WERI-Rb-1 (cell line): ENCODE measurements at regions not wholly inside any gene's neighbourhood (a gene's known extent, or its start where the extent isn't known, plus 50 kb on each side); places are given as distances from the start of the nearest gene placed in this dataset.

Experiments
- DNase-seq: peaks from one replicate; pipeline ENCODE4 v3.0.0-alpha.2; 2020
- H3K27ac ChIP-seq: fragments of 250-450 bp; sonication (Bioruptor Pico); 2 replicates; pipeline ENCODE4 v1.5.1; 2020; ENCODE audit warnings: mild to moderate bottlenecking, moderate library complexity
- H3K27me3 ChIP-seq: fragments of 250-450 bp; sonication (Bioruptor Pico); 2 replicates; pipeline ENCODE4 v1.5.1; 2021; ENCODE audit warnings: mild to moderate bottlenecking, low read depth, moderate library complexity; ENCODE audit not compliant: insufficient read depth, severe bottlenecking
- H3K36me3 ChIP-seq: fragments of 250-450 bp; sonication (Bioruptor Pico); 2 replicates; pipeline ENCODE4 v1.5.1; 2020; ENCODE audit warnings: mild to moderate bottlenecking, moderate library complexity
- H3K4me3 ChIP-seq: 2 replicates; pipeline ENCODE4 v1.5.1; 2011; ENCODE audit warnings: low read depth, mild to moderate bottlenecking, control low read depth, low read length
- H3K9me3 ChIP-seq: fragments of 250-450 bp; sonication (Bioruptor Pico); 2 replicates; pipeline ENCODE4 v1.5.1; 2021; ENCODE audit warnings: mild to moderate bottlenecking, moderate library complexity; ENCODE audit not compliant: severe bottlenecking
- TF ChIP-seq, protein P1 (sequence below): IDR thresholded peaks from 2 replicates; pipeline ENCODE4 v1.5.1; 2011; ENCODE audit warnings: low read depth, mild to moderate bottlenecking, control low read depth, inconsistent platforms, low read length

DNA sequence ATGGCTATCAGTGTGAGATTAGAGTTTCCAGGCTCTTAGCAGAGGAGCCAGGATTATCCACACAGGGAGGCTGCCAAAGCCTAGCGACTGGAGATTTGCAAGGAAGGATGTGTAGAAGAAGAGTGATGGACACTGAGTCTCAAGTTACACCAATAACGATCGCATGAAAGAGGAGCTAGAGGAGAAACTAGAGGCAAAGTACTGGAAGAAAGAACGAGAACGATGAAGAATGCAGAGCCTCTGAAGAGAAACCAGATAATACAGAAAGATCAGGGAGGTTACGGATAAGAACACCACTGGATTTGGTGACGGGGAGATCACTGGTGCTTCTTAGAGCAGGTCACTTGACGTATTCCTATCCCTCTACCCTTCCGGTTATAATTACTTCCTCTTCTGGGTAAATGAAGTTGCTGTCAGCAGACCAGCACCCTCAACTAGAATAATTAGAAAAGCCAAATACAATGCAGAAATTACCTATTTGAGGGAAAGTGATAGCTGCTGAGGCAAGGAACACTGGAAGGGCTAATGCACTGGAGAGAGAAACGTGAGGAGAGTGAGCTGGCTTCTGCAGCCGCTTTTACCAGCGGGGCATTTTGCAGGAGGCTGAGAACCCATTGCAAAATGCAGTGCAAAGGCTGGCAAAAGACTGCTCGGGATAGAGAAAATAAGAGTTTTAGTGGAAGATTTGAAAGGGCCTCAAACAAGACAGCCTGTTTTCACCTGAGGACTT lies 93.1 kb upstream of the HIF1A start:
- Histone ChIP-seq H3K27ac (peak overlapping the region; percentile 55), H3K4me3 (peak overlapping the region; percentile 41), H3K27me3 (no peaks in the 10 kb centered on the region), H3K36me3 (no peaks in the 10 kb centered on the region), H3K9me3 (no peaks in the 10 kb centered on the region)
- TF ChIP-seq, protein P1, sequence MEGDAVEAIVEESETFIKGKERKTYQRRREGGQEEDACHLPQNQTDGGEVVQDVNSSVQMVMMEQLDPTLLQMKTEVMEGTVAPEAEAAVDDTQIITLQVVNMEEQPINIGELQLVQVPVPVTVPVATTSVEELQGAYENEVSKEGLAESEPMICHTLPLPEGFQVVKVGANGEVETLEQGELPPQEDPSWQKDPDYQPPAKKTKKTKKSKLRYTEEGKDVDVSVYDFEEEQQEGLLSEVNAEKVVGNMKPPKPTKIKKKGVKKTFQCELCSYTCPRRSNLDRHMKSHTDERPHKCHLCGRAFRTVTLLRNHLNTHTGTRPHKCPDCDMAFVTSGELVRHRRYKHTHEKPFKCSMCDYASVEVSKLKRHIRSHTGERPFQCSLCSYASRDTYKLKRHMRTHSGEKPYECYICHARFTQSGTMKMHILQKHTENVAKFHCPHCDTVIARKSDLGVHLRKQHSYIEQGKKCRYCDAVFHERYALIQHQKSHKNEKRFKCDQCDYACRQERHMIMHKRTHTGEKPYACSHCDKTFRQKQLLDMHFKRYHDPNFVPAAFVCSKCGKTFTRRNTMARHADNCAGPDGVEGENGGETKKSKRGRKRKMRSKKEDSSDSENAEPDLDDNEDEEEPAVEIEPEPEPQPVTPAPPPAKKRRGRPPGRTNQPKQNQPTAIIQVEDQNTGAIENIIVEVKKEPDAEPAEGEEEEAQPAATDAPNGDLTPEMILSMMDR, result no peak
- DNase-seq, result peak; percentile 84

DNA sequence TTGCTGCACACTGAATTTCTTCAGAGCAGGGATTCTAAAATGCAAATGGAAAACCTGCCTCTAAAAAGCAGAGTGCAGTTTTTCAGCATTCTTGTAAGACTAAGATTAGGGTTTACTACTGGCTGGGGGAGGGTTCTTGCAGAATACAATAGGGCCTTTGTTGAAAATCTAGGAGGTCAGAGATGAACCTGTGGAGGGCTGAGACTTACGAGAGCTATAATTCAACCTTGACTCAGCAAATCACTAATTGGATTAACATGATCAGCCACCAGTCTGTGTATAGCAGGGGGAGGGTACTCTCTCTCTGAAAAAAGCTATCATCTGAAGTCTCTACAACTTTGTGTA lies 92.6 kb upstream of the HIF1A start:
- Histone ChIP-seq H3K36me3 (no peaks in the 10 kb centered on the region), H3K4me3 (peak overlapping the region; percentile 41), H3K27ac (no peak overlapping the region), H3K9me3 (no peaks in the 10 kb centered on the region), H3K27me3 (no peaks in the 10 kb centered on the region)
- DNase-seq, result peak; percentile 19
- TF ChIP-seq, protein P1, result no peak

DNA sequence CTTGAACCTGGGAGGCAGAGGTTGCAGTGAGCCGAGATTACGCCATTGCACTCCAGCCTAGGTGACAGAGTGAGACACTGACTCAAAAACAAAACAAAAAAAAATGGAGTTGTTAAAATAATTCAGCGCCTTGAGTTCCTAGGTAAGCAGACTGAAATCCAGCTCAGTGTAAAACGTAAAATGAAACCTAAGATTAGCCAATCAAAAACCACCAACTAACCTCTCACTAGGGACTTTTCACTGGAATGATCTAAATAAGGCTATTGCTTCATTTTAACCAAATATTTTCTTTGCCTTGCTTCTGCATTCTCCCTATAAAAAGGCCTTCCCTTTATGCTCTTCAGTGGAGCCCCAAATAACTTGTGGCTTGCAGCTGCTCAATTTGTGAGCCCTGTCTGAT lies 91.6 kb upstream of the HIF1A start:
- no peak for DNase-seq

DNA sequence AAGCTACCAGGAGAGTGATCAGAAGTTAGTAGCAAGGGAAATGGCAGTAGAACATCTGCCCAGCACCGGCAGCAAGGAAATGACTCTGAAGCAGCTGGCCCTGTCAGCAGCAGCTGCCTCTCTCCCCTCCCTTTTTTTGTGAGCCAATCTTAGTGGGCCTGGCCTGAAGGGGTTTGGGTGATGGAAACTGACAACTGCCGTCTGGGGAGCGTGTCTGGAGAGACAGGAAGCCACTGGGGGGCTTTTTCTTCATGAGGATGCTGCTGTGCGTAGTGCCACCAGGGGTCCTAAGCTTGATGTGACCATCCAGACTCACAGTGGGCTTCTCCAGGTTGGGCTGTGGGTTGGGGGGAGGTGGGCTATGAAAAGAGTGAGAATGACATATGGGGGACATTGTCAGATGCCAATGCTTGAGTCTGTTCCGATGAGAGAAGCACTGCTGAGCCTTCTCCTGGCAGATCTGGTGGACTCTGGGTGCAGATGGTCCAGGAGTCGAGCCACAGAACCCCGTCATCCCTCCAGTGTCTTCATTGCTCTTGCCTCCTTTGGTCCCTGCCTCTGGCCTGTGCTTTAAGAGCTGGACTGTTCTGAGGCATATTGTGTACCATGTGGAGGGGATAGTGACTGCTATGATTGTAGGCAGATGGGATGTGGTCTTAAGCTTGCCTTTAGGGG lies 87.6 kb upstream of the HIF1A start:
- DNase-seq, result no peak
- TF ChIP-seq, protein P1, result 0 out of 2 replicates have a peak, but pooled peaks have one; percentile 14

More for the DNA sequence above, 91.6 kb upstream of the HIF1A start:
- H3K36me3 ChIP-seq, result no peaks in the 10 kb centered on the region
- TF ChIP-seq, protein P1, result no peak
- H3K27ac ChIP-seq, result no peak overlapping the region
- H3K27me3 ChIP-seq, result no peaks in the 10 kb centered on the region
- H3K9me3 ChIP-seq, result no peaks in the 10 kb centered on the region
- H3K4me3 ChIP-seq, result no peak overlapping the region

DNA sequence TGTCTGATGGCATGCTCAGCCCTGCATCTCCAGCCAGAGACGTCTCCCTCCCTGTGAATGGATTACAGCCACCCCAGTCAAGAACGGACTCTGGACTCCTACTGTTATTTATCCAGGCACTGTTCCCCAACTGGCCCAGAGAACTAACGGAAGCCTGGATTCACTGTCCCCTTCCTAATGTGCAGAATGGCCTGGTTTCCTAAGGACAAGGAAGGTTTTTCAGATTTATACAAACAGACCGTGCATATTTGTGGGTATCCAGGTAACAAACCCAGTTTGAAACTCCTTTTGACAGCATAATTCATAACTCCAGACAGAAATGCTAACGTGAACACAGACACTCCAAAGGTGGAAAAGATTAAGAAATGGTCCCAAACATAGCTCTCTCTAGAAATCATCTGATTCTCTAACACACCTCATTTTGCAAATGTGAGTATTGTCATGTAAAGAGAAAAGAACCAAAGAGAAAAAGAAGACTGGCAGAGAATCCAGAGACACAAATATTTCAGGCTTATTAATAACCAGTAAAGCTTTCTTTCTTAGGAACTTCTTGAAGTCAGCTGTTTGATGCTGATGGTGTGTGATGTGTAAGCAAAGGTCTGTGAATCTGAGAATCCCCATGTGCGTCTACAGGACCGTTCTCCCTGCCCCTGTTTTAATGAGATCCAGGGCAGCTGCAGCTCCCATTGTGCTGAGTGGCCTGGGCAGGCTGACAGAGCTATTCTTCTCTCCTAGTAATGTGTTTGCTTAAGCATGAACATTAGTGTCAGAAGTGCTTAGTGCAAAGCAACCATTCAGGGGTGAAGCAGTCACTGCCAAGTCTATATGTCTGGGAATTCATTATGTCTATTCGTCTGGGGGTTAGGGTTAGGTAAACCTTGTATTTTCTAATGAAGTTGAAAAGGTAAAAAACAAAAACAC lies 86.8 kb upstream of the HIF1A start:
- TF ChIP-seq, protein P1, result no peak
- no peak overlapping the region for H3K4me3 ChIP-seq
- H3K36me3 ChIP-seq, result no peaks in the 10 kb centered on the region
- H3K27me3 ChIP-seq, result no peaks in the 10 kb centered on the region
- H3K27ac ChIP-seq, result no peak overlapping the region
- no peak for DNase-seq
- H3K9me3 ChIP-seq, result no peaks in the 10 kb centered on the region

More for the DNA sequence above, 87.6 kb upstream of the HIF1A start:
- Histone ChIP-seq H3K9me3 (no peaks in the 10 kb centered on the region), H3K36me3 (no peaks in the 10 kb centered on the region), H3K27ac (no peak overlapping the region), H3K4me3 (no peak overlapping the region), H3K27me3 (no peaks in the 10 kb centered on the region)
